ENCODE measurements at regions not wholly inside any gene's neighbourhood (a gene's known extent, or its start where the extent isn't known, plus 50 kb on each side); places are given as distances from the start of the nearest gene placed in this dataset.
A peak's percentile ranks its signal among the peaks of the same experiment; 100 is the strongest.

DNA sequence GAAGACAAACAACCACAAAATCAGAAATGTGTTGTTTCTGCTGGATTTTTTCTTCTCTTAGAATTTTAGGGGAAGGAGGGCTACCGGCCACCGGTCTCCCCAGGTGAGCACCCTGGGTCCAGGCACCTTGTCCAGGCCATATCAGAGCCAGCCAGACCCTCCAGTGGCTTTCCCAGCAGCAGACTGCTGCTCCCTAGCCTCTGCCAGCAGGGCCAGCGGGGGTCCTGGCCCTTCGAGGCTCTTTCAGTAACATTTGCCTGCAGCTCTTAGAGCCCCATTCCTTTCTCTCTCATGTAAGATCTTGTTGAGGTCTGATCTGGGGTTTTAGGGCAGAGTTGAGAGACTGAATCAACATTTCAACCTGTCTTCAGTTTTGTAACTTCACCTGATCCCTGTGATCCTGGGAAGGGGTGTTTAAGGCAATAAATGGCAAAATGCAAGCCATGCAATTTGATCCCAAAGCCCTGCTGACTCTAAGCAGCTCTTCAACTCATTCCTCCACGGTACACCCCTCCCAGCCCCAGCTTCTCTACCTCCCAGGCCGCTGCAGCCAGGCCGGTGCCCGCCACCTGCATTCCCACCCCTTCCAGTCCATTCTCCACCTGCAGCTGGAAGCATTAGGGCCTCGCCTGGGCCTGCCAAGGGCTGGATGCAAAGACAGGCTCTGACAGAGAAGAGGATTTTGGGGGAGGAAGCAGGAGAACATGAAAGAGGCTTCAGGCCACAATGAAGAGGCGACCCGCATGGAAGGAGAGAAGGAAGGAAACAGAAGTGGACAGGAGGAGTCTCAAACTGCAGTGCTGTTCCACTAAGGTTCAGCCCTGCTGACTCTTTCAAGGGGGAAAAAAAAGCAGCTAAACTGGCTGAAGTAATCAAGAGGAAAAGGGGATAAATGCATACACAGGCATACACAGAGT lies 113.0 kb upstream of the FGF3 start:
- DNase-seq (ENCODE audit: low read depth), result no peak

DNA sequence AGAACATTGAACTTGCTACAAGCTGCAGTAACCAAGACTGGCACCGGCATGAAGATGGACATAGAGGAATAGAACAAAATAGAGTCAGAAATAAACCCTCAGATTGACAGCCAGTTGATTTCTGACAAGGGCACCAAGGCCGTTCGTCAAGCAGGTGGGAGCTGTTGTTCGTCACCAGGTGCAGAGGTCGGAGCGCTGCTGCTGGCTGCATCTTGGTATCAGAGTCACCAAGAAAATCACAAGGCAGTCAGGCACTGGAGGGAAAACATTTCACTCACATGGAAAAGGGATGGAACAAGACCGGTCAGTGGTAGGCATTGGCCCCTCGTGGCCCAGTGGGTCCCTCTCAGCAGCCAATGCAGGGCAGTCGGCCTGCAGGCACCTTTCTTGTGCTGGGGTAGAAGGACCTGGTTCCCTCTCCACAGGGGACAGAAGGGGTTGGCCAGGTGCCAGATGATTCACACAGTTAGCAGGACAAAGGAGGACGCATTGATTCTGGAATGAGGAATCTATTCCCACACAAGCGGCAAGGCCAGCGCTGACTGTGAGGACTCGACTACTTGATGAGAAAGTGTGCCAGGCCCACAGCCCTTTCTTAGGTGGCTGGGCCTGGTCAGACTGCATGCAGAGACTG lies 115.8 kb upstream of the FGF3 start:
- DNase-seq (ENCODE audit: low read depth), result no peak

DNA sequence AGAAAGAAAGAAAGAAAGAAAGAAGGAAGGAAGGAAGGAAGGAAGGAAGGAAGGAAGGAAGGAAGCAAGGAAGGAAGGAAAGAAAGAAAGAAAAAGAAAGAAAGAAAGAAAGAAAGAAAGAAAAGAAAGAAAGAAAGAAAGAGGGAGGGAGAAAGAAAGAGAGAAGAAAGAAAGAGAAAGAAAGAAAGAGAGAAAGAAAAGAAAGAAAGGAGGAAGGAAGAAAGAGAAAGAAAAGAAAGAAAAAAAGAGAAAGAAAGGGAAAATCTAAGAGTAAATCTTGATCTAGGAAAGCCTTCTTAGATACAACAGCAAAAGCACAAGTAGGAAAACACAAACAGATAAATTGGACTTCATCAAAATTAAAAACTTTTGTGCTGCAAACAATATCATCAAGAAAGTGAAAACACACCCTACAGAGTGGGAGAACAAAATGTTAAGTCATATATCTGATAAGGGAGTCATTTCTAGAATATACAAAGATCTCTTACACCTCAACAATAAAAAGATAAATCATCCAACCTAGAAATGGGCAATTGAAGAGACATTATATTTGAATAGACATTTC lies 116.8 kb upstream of the FGF3 start:
- DNase-seq (ENCODE audit: low read depth), result no peak

- no peak for DNase-seq (ENCODE audit: low read depth)
Observed at GRCh38 chr11:69936771-69937170, 117.6 kb upstream of the FGF3 start.

GRCh38 chr11:69938206-69938605 lies 119.0 kb upstream of the FGF3 start:
- no peak for DNase-seq (ENCODE audit: low read depth)

- no peak for DNase-seq (ENCODE audit: low read depth)
Observed at GRCh38 chr11:69939551-69940245, 120.5 kb upstream of the FGF3 start.

DNA sequence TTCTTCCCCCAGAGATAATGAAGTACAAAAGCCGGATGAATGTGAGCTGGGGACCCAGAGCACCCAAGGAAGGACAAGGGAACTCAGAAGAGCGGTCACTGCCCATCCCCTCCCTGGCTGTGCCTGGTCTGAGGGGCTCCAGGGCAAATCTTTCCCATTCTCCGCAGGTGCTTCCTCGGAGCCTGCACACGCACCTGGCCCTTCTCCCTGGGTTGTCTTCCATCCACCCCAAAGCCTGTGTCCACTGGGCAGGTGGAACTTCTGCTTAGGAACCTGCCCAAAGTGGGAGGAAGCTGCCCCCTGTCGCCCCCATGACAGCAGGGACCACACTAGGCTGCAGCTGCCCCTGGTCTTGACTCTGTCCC lies 121.0 kb upstream of the FGF3 start:
- no peak for DNase-seq (ENCODE audit: low read depth)

GRCh38 chr11:69941546-69942332 lies 122.5 kb upstream of the FGF3 start:
- no peak for DNase-seq (ENCODE audit: low read depth)

DNA sequence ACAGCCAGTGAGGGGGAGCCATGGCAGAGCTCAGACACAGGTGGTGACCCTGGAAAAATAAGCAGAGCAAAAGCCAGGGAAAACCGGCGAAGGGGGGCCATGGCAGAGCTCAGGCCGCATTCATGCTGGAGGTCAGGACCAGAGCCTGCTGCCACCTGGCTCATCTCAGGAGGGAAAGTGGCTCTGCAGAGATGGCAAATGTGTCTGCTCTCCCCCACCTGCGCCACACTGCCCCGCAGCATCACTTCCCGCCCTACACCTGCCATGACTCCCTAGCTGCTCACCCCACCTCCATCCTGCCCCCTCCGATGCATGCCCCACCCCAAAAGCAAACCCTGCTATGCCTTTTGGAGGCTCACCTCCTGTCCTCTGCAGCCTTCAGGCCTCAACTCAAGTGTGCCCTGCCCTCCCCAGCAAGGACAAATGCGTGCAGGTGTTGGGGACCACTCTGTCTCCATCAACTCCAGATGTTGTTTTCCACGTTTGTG lies 123.2 kb upstream of the FGF3 start:
- no peak for DNase-seq (ENCODE audit: low read depth)

GRCh38 chr11:69943066-69943465 lies 123.8 kb upstream of the FGF3 start:
- no peak for DNase-seq (ENCODE audit: low read depth)

- no peak for DNase-seq (ENCODE audit: low read depth)
Observed at GRCh38 chr11:69943506-69943905, 124.3 kb upstream of the FGF3 start.

- DNase-seq (ENCODE audit: low read depth), result no peak
Observed at GRCh38 chr11:69944146-69944795, 125.1 kb upstream of the FGF3 start.

GRCh38 chr11:69945157-69945556 lies 125.9 kb upstream of the FGF3 start:
- DNase-seq (ENCODE audit: low read depth), result no peak

DNA sequence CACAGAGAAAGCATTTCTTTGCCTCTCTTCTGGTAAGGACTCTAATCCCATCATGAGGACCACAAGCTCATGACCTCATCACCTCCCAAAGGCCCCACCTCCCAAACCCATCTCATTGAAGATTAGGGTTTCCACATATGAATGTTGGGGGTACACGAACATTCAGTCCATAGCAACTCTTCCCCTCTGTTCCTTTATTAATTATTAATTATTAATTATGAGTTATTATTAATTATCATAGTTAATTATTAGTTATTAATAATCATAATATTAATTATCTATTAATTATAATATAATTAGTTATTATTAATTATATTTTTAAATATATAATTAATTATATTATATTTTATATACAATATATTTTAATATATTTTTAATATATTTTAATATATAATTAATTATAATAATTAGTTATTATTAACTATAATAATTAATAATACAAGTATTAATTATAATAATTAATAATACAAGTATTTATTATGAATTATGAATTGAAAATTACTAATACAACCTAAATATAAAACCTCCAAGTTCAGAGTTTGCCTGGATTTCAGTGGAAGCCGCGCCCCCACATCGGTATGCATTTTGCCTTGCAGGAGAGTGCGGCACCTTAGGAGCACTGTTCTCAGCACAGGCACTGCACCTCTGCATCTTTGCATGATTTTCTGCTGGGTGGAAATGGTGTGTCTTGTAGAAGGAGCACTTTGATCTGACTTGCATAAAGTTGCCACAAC lies 128.0 kb upstream of the FGF3 start:
- no peak for DNase-seq (ENCODE audit: low read depth)

- DNase-seq (ENCODE audit: low read depth), result no peak
Observed at GRCh38 chr11:69947793-69948255, 128.6 kb upstream of the FGF3 start.

GRCh38 chr11:69948256-69949141 lies 129.3 kb upstream of the FGF3 start:
- peak; percentile 30 for DNase-seq (ENCODE audit: low read depth)

- peak; percentile 55 for DNase-seq (ENCODE audit: low read depth)
Observed at GRCh38 chr11:69949327-69949726, 128.8 kb upstream of the ANO1 start.

GRCh38 chr11:69950120-69950519 lies 128.0 kb upstream of the ANO1 start:
- no peak for DNase-seq (ENCODE audit: low read depth)

- no peak for DNase-seq (ENCODE audit: low read depth)
Observed at GRCh38 chr11:69950621-69951020, 127.5 kb upstream of the ANO1 start.
